ENCODE measurements at regions not wholly inside any gene's neighbourhood (a gene's known extent, or its start where the extent isn't known, plus 50 kb on each side); places are given as distances from the start of the nearest gene placed in this dataset.

- DNase-seq = no peak
Measured at GRCh38 chr6:153872946-153873345, 166.1 kb upstream of the OPRM1 start.

DNA sequence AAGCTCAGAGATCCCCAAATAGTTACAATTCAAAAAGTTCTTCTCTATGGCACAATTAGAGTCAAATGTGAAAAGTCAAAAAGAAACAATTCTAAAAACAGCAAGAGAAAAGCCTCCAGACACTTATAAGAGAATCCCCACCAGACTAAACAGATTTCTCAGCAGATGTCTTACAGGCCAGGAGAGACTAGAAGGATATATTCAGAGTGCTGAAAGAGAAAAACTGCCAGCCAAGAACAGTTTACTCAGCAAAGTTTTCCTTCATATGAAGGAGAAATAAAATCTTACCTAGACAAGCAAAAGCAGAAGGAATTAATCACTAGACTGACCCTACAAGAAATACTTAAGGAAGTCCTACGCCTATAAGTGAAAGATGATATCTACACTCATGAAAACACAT, 176.1 kb upstream of the OPRM1 start:
- DNase-seq = no peak

- DNase-seq = no peak
Measured at GRCh38 chr6:153862139-153862538, 176.9 kb upstream of the OPRM1 start.

DNA sequence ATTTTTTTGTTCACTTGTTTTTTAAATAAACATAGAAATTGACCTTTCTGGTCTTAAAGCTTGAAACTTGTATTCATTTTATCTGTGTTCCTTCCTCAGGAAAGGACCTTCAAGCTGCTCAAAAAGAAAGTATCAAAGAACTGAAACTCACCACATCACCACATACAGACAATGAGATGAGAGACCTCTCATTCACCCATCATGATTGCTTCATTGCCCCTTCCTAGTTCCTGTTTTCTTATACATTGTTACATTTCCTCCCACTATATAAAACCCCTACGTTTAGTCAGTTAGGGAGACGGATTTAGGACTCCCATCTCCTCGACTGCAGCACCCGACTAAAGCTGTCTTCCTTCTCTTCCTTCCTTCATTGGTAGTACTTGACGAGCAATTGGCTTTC, 180.5 kb upstream of the OPRM1 start:
- DNase-seq = no peak

- no peak for DNase-seq
Measured at GRCh38 chr6:153856929-153857376, 182.1 kb upstream of the OPRM1 start.

- no peak for DNase-seq
Measured at GRCh38 chr6:153852481-153852880, 186.6 kb upstream of the OPRM1 start.

- DNase-seq = no peak
Measured at GRCh38 chr6:153852034-153852433, 187.0 kb upstream of the OPRM1 start.

DNA sequence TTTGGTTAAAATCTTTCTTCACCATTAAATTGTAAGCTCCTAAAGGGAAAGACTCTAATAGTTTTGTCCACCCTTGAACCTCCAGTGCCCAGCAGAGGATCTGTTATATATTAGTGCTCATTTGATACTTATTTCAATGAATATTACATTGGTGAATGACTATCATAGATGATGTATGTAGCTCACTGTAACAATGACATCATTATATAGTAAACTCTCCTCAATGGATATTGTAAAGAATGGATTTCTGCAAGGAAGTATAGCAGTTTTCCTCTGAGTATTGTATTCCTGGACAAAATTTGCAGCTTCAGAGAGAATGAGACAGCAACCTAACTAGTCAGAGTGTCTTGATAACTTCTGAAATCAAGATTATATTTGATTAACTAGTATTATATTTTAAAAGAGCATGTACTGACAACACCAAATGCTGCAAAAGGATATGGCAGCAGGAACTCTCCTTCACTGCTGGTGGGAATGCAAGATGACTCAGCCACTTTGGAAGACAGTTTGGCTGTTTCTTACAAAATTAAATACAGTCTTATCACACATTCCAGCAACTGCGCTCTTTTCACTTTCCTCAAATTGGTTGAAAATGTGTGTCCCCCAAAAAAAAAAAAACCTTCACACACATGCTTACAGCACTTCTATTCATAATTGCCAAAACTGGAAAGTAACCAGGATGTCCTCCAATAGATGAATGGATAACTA, 189.8 kb upstream of the OPRM1 start:
- no peak for DNase-seq

DNA sequence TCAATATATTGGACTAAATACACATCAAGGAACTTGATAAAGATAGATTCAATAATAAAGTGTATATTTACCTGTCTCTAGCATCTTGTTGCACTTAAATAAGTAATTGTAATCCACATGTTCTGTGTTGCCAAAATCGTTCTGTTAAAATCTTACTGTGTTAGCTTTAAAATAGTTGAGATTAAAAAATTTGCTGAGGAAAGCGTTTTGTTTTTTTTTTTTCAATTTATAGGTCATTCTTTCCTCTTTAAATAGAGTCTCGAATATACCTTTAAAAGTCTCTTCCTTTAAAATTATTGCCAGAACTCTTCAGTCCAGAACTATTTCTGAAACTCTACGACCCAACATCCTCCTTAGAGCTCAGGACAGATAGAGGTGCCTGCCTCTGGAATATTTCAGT, 195.6 kb upstream of the OPRM1 start:
- DNase-seq = no peak

DNA sequence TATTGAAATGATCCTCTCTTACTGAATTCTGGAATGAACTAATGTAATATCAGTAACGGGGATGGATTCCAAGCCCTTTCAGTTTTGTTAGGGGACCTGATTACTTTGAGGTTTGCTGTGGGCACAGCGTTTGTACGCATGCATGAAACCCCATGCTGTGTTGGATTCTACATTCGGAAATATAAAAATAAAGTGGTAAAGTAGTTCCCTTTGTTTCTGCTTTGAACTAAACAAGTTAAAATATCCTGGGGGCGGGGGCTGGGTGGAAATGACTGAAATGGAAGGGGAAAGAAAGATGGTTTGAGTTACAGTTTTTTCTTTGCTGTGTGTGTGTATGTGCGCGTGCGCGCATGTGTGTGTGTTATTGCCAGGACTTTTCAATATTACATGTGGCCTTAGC, 196.5 kb upstream of the OPRM1 start:
- no peak for DNase-seq

- no peak for DNase-seq
Measured at GRCh38 chr6:153840039-153840850, 198.8 kb upstream of the OPRM1 start.

- DNase-seq = no peak
Measured at GRCh38 chr6:153832543-153832942, 206.5 kb upstream of the OPRM1 start.

DNA sequence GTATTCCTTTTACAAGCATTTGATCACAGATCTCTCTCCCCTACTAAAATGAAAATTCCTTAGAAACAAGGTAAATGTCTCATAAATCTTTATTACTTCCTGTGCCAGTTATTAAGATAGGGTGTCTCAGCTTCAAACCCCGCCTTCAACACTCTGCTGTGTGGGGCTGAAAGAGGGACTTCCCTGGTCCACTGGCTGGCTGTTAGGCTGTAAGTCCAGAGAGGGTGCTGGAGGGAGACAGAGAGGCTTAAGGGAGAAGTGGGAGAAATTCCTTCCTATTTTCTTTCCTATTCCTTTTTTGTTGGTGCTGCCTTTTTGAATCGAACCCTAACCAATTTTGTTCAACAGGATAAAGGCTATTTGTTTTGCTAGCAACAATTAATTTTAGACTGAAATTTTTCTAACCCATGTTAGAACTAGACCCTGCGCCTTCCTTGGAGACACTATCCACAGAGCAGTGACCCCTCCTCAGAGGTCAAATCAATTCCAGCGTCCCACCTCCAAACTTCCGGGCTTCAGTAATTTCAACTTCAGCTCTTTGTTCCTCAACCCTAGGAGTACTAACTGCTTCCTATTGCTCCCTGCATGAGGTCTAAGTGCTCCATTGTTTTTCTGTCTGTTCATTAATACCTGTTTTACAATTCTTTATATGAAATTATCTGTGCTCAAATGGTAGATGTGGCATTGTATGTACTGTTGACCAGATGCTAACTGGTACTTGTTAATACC, 207.5 kb upstream of the OPRM1 start:
- no peak for DNase-seq

DNA sequence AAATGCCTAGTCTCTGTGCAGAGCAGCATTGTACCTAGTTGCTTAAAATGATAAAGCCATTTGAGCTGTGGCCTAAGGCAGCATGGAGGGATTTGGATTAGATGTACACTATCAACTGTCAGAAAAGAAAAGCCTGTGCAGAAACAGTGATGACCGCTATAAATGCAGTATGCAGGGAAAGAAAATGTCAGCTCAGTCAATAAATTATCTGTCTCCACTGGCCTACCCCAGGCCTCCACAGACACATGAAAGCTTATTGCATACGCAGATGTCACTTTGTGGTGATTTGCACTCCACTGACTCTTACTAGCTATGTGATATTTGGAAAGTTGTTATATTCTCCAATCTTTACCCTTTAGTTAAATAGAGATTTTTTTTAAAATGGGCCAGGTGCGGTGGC, 221.9 kb upstream of the OPRM1 start:
- DNase-seq = no peak

DNA sequence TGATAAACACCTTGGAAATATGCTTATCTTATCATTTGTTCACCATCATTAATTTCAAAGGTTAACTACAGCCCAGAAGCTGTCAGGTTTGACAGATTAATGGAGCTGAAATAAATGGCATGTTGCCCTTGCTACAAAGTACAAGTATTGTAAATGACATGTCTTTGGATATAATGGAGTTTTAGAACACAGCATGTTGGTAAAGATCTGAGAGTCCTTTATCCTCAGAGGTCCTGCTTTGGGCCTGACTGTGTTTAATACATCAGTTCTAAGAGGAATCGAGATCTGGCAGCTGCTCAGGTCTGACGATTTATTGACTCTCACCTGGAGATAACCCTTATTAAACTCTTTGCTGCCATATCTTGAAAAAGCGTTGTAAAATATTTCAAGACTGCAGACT, 222.7 kb upstream of the OPRM1 start:
- DNase-seq = no peak

GRCh38 chr6:153814136-153814535, 224.9 kb upstream of the OPRM1 start:
- DNase-seq = no peak

DNA sequence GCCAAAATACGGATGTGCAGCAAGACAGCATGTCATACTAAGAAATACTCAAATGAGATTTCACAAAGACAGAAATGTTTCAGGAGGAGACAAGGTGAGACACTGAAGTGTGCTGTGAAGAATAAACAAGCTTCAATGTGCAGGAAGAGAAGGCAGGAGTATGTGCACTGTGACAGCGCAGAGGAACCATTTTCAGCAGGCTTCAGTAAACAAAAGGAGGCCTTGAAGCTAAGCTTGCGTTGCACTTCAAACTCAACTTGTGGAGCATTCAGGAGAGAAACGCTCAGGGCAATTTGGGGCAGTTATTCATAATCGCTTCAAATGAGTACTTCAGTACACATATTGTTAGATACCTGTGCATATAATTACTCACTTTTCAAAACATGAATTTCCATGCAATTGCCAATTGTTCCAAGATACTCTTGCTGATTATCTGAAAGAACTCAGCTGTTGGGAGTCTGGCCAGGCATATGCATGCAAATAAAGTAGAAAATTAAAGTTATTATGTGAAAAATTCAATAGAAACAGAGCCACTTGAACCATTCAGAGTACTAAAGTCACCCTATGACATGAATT, 234.2 kb upstream of the OPRM1 start:
- no peak for DNase-seq

- no peak for DNase-seq
Measured at GRCh38 chr6:153801917-153802316, 237.1 kb upstream of the OPRM1 start.

GRCh38 chr6:153800580-153801188, 238.4 kb upstream of the OPRM1 start:
- DNase-seq = no peak

DNA sequence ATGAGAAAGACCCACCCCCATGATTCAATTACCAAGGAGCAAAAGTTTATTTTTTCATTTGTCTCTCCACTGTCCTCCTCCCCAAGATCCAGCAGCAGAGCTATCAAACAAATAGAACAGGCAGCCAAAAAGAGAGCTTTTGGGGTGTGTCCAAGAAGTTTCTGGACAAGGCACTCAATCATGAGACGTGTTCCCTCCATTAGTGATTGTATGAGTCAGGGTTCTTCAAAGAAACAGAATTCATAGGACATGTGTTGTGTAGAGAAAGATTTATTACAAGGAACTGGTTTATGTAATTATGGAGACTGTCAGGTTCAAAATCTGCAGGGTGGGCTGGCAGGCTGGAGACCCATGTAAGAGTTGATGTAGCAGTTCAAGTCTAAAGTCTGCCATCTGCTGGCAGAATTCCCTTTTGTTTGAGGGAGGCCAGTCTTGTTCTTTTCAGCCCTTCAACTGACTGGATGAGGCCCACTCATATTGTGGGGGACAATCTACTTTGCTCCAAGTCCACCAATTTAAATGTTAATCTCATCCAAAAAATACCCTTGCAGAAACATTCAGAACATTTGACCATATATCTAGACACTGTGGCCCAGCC, 248.1 kb upstream of the OPRM1 start:
- DNase-seq = no peak

DNA sequence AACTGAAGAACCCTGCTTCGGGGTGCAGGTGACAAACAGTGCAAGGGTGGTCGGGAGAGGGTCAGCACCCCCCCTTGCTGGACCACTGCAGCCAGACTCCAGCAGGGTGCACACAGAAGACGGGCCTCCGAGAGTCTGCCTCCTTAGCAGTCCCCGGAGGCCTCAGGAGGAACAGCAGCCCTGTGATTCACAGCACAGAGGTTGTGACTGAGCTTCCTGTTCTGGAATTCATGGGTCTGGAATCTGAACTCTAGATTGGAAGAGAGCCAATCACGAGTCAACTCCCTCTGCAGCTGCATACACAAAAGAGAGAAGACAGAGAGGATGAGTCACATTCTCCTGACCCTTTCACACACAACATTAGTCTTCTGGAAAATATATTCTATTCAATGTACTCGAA, 249.0 kb upstream of the OPRM1 start:
- no peak for DNase-seq

DNA sequence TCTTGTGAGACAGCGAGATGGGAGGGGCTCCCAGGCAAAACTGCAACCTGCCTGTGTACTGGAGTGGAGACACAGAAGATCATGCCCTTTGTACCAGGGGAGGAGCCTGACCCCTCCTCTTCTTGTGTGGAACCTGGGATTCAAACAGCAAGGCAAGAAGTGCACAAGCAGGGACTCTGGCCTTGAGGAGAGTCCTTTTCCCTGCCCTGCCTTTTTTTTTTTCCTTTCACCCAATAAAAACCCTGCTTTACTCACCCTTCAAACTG, 251.8 kb upstream of the OPRM1 start:
- DNase-seq = no peak

GRCh38 chr6:153781306-153781705, 257.7 kb upstream of the OPRM1 start:
- no peak for DNase-seq

Measured in activated naive CD4-positive, alpha-beta T cell (primary cell).